ENCODE measurements at regions not wholly inside any gene's neighbourhood (a gene's known extent, or its start where the extent isn't known, plus 50 kb on each side); places are given as distances from the start of the nearest gene placed in this dataset.
"Not testable (repeated sequence)": the region's sequence is repeated elsewhere in the genome, so short reads cannot be mapped to it uniquely, and the experiment has no call there.

DNA sequence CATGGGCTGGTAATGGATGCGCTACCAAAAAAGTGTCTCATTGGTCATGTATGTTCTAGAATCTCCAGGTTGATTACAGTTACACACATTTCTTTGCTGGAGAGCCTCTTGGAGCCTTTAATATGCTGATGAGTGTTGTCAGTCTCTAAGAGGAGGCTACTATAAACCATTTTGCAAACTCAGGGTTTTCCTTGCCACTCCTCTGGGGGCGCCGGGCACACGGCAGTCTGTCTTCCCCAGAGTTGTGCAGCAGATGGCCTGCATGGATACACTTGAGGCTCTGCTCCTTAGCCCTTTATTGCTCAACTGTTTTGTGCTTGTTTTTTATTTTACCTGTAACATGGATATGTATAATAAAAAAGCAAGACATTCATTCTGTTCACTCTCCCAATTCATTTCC lies 196.5 kb downstream of the ACTR3B start:
- Mint-ChIP-seq H3K9me3 (peaks cover 12% of the 10 kb centered on the region), H3K4me1 (no peaks in the 10 kb centered on the region), H3K27ac (no peak overlapping the region), H3K27me3 (ENCODE audit: low read depth) (peaks cover 1% of the 10 kb centered on the region), H3K4me3 (no peak overlapping the region), H3K36me3 (no peaks in the 10 kb centered on the region)
- TF ChIP-seq, protein P1, sequence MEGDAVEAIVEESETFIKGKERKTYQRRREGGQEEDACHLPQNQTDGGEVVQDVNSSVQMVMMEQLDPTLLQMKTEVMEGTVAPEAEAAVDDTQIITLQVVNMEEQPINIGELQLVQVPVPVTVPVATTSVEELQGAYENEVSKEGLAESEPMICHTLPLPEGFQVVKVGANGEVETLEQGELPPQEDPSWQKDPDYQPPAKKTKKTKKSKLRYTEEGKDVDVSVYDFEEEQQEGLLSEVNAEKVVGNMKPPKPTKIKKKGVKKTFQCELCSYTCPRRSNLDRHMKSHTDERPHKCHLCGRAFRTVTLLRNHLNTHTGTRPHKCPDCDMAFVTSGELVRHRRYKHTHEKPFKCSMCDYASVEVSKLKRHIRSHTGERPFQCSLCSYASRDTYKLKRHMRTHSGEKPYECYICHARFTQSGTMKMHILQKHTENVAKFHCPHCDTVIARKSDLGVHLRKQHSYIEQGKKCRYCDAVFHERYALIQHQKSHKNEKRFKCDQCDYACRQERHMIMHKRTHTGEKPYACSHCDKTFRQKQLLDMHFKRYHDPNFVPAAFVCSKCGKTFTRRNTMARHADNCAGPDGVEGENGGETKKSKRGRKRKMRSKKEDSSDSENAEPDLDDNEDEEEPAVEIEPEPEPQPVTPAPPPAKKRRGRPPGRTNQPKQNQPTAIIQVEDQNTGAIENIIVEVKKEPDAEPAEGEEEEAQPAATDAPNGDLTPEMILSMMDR (IDR thresholded peaks at IDR 0.05; ENCODE audit: unreplicated experiment), result no peak
- DNase-seq (ENCODE audit: low spot score in 2 of 2, unreplicated experiment in 2 of 2), result no peak

DNA sequence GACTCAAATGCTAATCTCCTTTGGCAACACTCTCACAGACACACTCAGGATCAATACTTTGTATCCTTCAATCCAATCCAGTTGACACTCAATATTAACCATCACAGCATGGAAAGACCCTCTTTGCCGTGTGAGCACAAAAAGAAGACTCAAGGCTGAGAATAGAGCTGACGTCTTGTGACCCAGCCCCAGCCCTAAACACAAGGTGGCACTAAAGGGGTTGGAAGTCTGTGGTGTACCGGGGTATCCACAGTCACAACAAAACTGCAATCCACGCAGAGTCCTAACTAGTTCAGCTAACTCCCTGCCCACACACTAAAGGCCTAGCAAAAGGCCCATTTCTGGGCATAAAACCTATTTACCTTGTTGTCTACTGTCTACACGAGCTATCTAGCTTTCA lies 200.1 kb downstream of the ACTR3B start:
- Mint-ChIP-seq H3K9me3 (peaks cover 17% of the 10 kb centered on the region), H3K27me3 (ENCODE audit: low read depth) (peaks cover 1% of the 10 kb centered on the region), H3K4me3 (no peak overlapping the region), H3K36me3 (no peaks in the 10 kb centered on the region), H3K4me1 (no peaks in the 10 kb centered on the region), H3K27ac (no peak overlapping the region)
- no peak for DNase-seq (ENCODE audit: low spot score in 2 of 2, unreplicated experiment in 2 of 2)
- TF ChIP-seq, protein P1 (IDR thresholded peaks at IDR 0.05; ENCODE audit: unreplicated experiment), result no peak

GRCh38 chr7:152961796-152962195 lies 202.2 kb downstream of the ACTR3B start:
- H3K27me3 Mint-ChIP-seq (ENCODE audit: low read depth); DNase-seq (ENCODE audit: low spot score in 2 of 2, unreplicated experiment in 2 of 2); H3K4me3 Mint-ChIP-seq; H3K36me3 Mint-ChIP-seq; H3K4me1 Mint-ChIP-seq; H3K27ac Mint-ChIP-seq: not testable (repeated sequence)
- H3K9me3 Mint-ChIP-seq, result peaks cover 28% of the 10 kb centered on the region

DNA sequence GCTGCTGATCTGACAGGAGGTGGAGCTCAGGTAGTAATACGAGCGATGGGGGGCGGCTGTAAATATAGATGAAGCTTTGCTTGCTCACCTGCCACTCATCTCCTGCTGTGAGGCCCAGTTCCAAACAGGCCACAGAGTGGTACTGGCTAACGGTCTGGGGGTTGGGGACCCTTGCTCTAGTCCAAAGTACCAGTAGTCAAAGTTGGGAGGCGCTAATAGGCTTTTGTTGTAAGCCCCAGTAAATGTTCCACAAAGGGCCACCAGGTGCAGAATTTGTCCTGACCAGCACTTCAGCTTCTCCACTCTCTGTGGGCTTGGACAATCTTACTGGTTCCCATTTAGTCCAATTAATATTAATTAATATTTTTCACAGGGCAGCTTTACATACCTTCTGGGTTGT lies 206.6 kb downstream of the ACTR3B start:
- Mint-ChIP-seq H3K9me3 (peaks cover 56% of the 10 kb centered on the region), H3K27me3 (ENCODE audit: low read depth) (no peaks in the 10 kb centered on the region), H3K27ac (no peak overlapping the region), H3K36me3 (no peaks in the 10 kb centered on the region), H3K4me3 (no peak overlapping the region), H3K4me1 (no peaks in the 10 kb centered on the region)
- TF ChIP-seq, protein P1 (IDR thresholded peaks at IDR 0.05; ENCODE audit: unreplicated experiment), result no peak
- DNase-seq (ENCODE audit: low spot score in 2 of 2, unreplicated experiment in 2 of 2), result no peak

- peaks cover 66% of the 10 kb centered on the region for H3K9me3 Mint-ChIP-seq
Measured at GRCh38 chr7:152967958-152968357, 208.4 kb downstream of the ACTR3B start.

GRCh38 chr7:152968514-152968913 lies 209.0 kb downstream of the ACTR3B start:
- H3K4me1 Mint-ChIP-seq, result no peaks in the 10 kb centered on the region
- H3K4me3 Mint-ChIP-seq, result no peak overlapping the region
- no peaks in the 10 kb centered on the region for H3K36me3 Mint-ChIP-seq
- no peak overlapping the region for H3K27ac Mint-ChIP-seq
- TF ChIP-seq, protein P1 (IDR thresholded peaks at IDR 0.05; ENCODE audit: unreplicated experiment), result no peak
- no peaks in the 10 kb centered on the region for H3K27me3 Mint-ChIP-seq (ENCODE audit: low read depth)
- H3K9me3 Mint-ChIP-seq, result peaks cover 67% of the 10 kb centered on the region
- no peak for DNase-seq (ENCODE audit: low spot score in 2 of 2, unreplicated experiment in 2 of 2)

More at GRCh38 chr7:152967958-152968357, 208.4 kb downstream of the ACTR3B start:
- H3K4me3 Mint-ChIP-seq, result no peak overlapping the region
- no peak overlapping the region for H3K27ac Mint-ChIP-seq
- H3K4me1 Mint-ChIP-seq, result no peaks in the 10 kb centered on the region
- DNase-seq (ENCODE audit: low spot score in 2 of 2, unreplicated experiment in 2 of 2), result no peak
- H3K27me3 Mint-ChIP-seq (ENCODE audit: low read depth), result no peaks in the 10 kb centered on the region
- TF ChIP-seq, protein P1 (IDR thresholded peaks at IDR 0.05; ENCODE audit: unreplicated experiment), result no peak
- H3K36me3 Mint-ChIP-seq, result no peaks in the 10 kb centered on the region

All from mesothelial cell of epicardium (in vitro differentiated cells).